GM23338 (cell line): ENCODE measurements at regions not wholly inside any gene's neighbourhood (a gene's known extent, or its start where the extent isn't known, plus 50 kb on each side); places are given as distances from the start of the nearest gene placed in this dataset.

Source experiments
- ATAC-seq: fragments of 200-7000 bp; cut with Tn5 transposase; 3 replicates; pipeline ENCODE4 v1.9.1; 2020
- DNase-seq: peaks from one replicate; pipeline ENCODE4 v3.0.0-alpha.2; 2015; ENCODE audit warnings: low spot score
- H2AFZ ChIP-seq: fragments of 200-600 bp; sonication (generic); 2 replicates; pipeline ENCODE4 v1.8.0; 2016; ENCODE audit warnings: antibody characterized with exemption, mild to moderate bottlenecking, moderate library complexity
- H3F3A ChIP-seq: fragments of 200-600 bp; sonication (generic); replicated peaks from 2 replicates; pipeline ENCODE4 v1.8.0; 2017; ENCODE audit warnings: antibody characterized with exemption, mixed run types, low read depth
- H3K27ac ChIP-seq: fragments of 200-600 bp; sonication (generic); 2 replicates; pipeline ENCODE4 v1.6.1; 2016; ENCODE audit warnings: low read depth
- H3K27me3 ChIP-seq: fragments of 200-600 bp; sonication (generic); 2 replicates; pipeline ENCODE4 v1.8.0; 2016; ENCODE audit warnings: mild to moderate bottlenecking, mixed run types, moderate library complexity; ENCODE audit not compliant: insufficient read depth
- H3K36me3 ChIP-seq: fragments of 200-600 bp; sonication (generic); 2 replicates; pipeline ENCODE4 v1.8.0; 2016; ENCODE audit warnings: mild to moderate bottlenecking; ENCODE audit not compliant: insufficient read depth
- H3K4me1 ChIP-seq: fragments of 200-600 bp; sonication (generic); 2 replicates; pipeline ENCODE4 v1.8.0; 2016; ENCODE audit warnings: mild to moderate bottlenecking, moderate library complexity; ENCODE audit not compliant: insufficient read depth
- H3K4me2 ChIP-seq: fragments of 200-600 bp; sonication (generic); 2 replicates; pipeline ENCODE4 v1.7.1; 2017; ENCODE audit warnings: mixed run types
- H3K4me3 ChIP-seq: fragments of 200-600 bp; sonication (generic); 2 replicates; pipeline ENCODE4 v1.6.1; 2016; ENCODE audit warnings: mixed run types
- H3K79me2 ChIP-seq: fragments of 200-600 bp; sonication (generic); replicated peaks from 2 replicates; pipeline ENCODE4 v1.8.0; 2017; ENCODE audit warnings: mild to moderate bottlenecking; ENCODE audit not compliant: insufficient read depth
- H3K9me2 ChIP-seq: fragments of 200-600 bp; sonication (generic); 2 replicates; pipeline ENCODE4 v1.8.0; 2017; ENCODE audit not compliant: insufficient read depth
- H4K20me1 ChIP-seq: fragments of 200-600 bp; sonication (generic); replicated peaks from 2 replicates; pipeline ENCODE4 v1.8.0; 2017; ENCODE audit warnings: mild to moderate bottlenecking; ENCODE audit not compliant: insufficient read depth
- H3K27ac Mint-ChIP-seq: 2 replicates; pipeline ENCODE4 v1.8.0; 2020; ENCODE audit warnings: inconsistent platforms, mild to moderate bottlenecking, moderate library complexity, mixed read lengths
- H3K27me3 Mint-ChIP-seq: 3 replicates; pipeline ENCODE4 v1.8.0; 2022; ENCODE audit warnings: low read depth, mild to moderate bottlenecking, moderate library complexity, mixed read lengths, inconsistent platforms; ENCODE audit not compliant: insufficient read depth, poor library complexity
- H3K36me3 Mint-ChIP-seq: 3 replicates; pipeline ENCODE4 v1.8.0; 2021; ENCODE audit warnings: low read depth, mild to moderate bottlenecking, inconsistent platforms, moderate library complexity, mixed read lengths
- H3K4me1 Mint-ChIP-seq: 3 replicates; pipeline ENCODE4 v1.8.0; 2020; ENCODE audit warnings: mild to moderate bottlenecking, inconsistent platforms, mixed read lengths
- H3K4me3 Mint-ChIP-seq: 3 replicates; pipeline ENCODE4 v1.8.0; 2021; ENCODE audit warnings: moderate library complexity, mild to moderate bottlenecking, inconsistent platforms, mixed read lengths
- H3K9me3 Mint-ChIP-seq: 3 replicates; pipeline ENCODE4 v1.8.0; 2020; ENCODE audit warnings: moderate library complexity, mild to moderate bottlenecking, inconsistent platforms, mixed read lengths
- EZH2 ChIP-seq: fragments of 200-600 bp; sonication (generic); IDR thresholded peaks from one replicate; pipeline ENCODE4 v1.8.0; 2017; ENCODE audit warnings: antibody characterized with exemption, mild to moderate bottlenecking, low read depth; ENCODE audit not compliant: unreplicated experiment
- JUNB ChIP-seq: IDR thresholded peaks from one replicate; pipeline ENCODE4 v1.6.1; 2016; ENCODE audit warnings: antibody characterized with exemption; ENCODE audit not compliant: unreplicated experiment
- POLR2AphosphoS5 ChIP-seq: IDR thresholded peaks from 2 replicates; pipeline ENCODE4 v1.6.1; 2016; ENCODE audit warnings: antibody characterized with exemption, low read depth
- REST ChIP-seq: IDR thresholded peaks from one replicate; pipeline ENCODE4 v1.6.1; 2018; ENCODE audit warnings: antibody characterized with exemption; ENCODE audit not compliant: unreplicated experiment
- ZNF114 ChIP-seq: fragments of 250-450 bp; sonication (Bioruptor Pico); IDR thresholded peaks from 2 replicates; pipeline ENCODE4 v1.5.0; 2020; ENCODE audit warnings: mild to moderate bottlenecking, moderate library complexity
- TF ChIP-seq, protein P1 (sequence below): fragments of 250-450 bp; sonication (Bioruptor Pico); IDR thresholded peaks from 2 replicates; pipeline ENCODE4 v1.5.0; 2020; ENCODE audit warnings: mild to moderate bottlenecking, moderate library complexity
- TF ChIP-seq, protein P2 (sequence below): IDR thresholded peaks from 2 replicates; pipeline ENCODE4 v1.6.1; 2016; ENCODE audit warnings: antibody characterized with exemption

DNA sequence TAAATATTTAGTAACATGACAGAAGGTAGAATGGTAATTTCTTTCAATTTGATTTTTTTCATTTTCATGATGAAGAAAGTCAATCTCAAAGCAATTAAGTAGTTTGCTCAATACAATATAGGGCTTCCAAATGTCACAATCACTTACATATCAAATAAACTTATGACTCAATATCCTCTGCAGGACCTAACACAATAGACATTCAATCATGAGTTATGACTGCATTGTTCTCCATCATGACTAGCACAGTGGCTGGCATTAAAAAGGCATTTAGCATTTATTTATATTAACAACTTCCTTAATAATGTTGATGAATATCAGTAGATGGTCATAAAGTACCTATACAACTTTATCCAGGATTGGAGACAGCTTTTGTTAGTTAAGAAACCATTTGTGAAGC lies 1499.6 kb downstream of the EFNA5 start:
- ATAC-seq = no peak
- H3K4me3 ChIP-seq = no peak overlapping the region
- H4K20me1 ChIP-seq = no peaks in the 10 kb centered on the region
- DNase-seq = no peak
- H3K4me1 Mint-ChIP-seq = no peaks in the 10 kb centered on the region
- H3K79me2 ChIP-seq = no peaks in the 10 kb centered on the region
- peaks cover 30% of the 10 kb centered on the region for H3K9me3 Mint-ChIP-seq
- peaks cover 32% of the 10 kb centered on the region for H3K36me3 Mint-ChIP-seq
- no peak overlapping the region for H3K27ac ChIP-seq
- no peaks in the 10 kb centered on the region for H3K27me3 ChIP-seq
- no peaks in the 10 kb centered on the region; the same call in 1 of the 2 replicates for H3K36me3 ChIP-seq
- H3K27ac Mint-ChIP-seq = no peak overlapping the region
- H2AFZ ChIP-seq = no peak overlapping the region
- H3K4me1 ChIP-seq = no peaks in the 10 kb centered on the region
- no peaks in the 10 kb centered on the region for H3K27me3 Mint-ChIP-seq
- H3K9me2 ChIP-seq = no peaks in the 10 kb centered on the region; the same call in 1 of the 2 replicates
- H3F3A ChIP-seq = no peaks in the 10 kb centered on the region
- no peak overlapping the region for H3K4me3 Mint-ChIP-seq
- no peak for TF ChIP-seq REST
- TF ChIP-seq JUNB = no peak
- TF ChIP-seq, protein P1, sequence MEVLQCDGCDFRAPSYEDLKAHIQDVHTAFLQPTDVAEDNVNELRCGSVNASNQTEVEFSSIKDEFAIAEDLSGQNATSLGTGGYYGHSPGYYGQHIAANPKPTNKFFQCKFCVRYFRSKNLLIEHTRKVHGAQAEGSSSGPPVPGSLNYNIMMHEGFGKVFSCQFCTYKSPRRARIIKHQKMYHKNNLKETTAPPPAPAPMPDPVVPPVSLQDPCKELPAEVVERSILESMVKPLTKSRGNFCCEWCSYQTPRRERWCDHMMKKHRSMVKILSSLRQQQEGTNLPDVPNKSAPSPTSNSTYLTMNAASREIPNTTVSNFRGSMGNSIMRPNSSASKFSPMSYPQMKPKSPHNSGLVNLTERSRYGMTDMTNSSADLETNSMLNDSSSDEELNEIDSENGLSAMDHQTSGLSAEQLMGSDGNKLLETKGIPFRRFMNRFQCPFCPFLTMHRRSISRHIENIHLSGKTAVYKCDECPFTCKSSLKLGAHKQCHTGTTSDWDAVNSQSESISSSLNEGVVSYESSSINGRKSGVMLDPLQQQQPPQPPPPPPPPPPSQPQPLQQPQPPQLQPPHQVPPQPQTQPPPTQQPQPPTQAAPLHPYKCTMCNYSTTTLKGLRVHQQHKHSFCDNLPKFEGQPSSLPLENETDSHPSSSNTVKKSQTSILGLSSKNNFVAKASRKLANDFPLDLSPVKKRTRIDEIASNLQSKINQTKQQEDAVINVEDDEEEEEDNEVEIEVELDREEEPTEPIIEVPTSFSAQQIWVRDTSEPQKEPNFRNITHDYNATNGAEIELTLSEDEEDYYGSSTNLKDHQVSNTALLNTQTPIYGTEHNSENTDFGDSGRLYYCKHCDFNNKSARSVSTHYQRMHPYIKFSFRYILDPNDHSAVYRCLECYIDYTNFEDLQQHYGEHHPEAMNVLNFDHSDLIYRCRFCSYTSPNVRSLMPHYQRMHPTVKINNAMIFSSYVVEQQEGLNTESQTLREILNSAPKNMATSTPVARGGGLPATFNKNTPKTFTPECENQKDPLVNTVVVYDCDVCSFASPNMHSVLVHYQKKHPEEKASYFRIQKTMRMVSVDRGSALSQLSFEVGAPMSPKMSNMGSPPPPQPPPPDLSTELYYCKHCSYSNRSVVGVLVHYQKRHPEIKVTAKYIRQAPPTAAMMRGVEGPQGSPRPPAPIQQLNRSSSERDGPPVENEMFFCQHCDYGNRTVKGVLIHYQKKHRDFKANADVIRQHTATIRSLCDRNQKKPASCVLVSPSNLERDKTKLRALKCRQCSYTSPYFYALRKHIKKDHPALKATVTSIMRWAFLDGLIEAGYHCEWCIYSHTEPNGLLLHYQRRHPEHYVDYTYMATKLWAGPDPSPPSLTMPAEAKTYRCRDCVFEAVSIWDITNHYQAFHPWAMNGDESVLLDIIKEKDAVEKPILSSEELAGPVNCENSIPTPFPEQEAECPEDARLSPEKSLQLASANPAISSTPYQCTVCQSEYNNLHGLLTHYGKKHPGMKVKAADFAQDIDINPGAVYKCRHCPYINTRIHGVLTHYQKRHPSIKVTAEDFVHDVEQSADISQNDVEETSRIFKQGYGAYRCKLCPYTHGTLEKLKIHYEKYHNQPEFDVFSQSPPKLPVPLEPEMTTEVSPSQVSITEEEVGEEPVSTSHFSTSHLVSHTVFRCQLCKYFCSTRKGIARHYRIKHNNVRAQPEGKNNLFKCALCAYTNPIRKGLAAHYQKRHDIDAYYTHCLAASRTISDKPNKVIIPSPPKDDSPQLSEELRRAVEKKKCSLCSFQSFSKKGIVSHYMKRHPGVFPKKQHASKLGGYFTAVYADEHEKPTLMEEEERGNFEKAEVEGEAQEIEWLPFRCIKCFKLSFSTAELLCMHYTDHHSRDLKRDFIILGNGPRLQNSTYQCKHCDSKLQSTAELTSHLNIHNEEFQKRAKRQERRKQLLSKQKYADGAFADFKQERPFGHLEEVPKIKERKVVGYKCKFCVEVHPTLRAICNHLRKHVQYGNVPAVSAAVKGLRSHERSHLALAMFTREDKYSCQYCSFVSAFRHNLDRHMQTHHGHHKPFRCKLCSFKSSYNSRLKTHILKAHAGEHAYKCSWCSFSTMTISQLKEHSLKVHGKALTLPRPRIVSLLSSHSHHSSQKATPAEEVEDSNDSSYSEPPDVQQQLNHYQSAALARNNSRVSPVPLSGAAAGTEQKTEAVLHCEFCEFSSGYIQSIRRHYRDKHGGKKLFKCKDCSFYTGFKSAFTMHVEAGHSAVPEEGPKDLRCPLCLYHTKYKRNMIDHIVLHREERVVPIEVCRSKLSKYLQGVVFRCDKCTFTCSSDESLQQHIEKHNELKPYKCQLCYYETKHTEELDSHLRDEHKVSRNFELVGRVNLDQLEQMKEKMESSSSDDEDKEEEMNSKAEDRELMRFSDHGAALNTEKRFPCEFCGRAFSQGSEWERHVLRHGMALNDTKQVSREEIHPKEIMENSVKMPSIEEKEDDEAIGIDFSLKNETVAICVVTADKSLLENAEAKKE (CRISPR knock-in tag) = no peak
- no peak for TF ChIP-seq EZH2
- no peak for TF ChIP-seq ZNF114 (CRISPR knock-in tag)
- no peak for TF ChIP-seq POLR2AphosphoS5
- TF ChIP-seq, protein P2, sequence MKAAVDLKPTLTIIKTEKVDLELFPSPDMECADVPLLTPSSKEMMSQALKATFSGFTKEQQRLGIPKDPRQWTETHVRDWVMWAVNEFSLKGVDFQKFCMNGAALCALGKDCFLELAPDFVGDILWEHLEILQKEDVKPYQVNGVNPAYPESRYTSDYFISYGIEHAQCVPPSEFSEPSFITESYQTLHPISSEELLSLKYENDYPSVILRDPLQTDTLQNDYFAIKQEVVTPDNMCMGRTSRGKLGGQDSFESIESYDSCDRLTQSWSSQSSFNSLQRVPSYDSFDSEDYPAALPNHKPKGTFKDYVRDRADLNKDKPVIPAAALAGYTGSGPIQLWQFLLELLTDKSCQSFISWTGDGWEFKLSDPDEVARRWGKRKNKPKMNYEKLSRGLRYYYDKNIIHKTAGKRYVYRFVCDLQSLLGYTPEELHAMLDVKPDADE = no peak
- H3K4me2 ChIP-seq = no peak overlapping the region
